Loucy (cell line): ENCODE measurements at regions not wholly inside any gene's neighbourhood (a gene's known extent, or its start where the extent isn't known, plus 50 kb on each side); places are given as distances from the start of the nearest gene placed in this dataset.

Source experiments
- CTCF ChIP-seq: fragments of 200-600 bp; sonication (generic); conservative IDR thresholded peaks from 2 replicates; pipeline ENCODE4 v1.5.1; 2014; ENCODE audit warnings: mild to moderate bottlenecking, antibody characterized with exemption, low read length
- EZH2phosphoT487 ChIP-seq: fragments of 200-600 bp; IDR thresholded peaks from 2 replicates; pipeline ENCODE4 v1.6.1; 2018; ENCODE audit warnings: antibody characterized with exemption, mild to moderate bottlenecking, moderate library complexity, borderline replicate concordance

GRCh38 chr16:65950211-65950610 lies 416.3 kb upstream of the CDH5 start:
- no peak for TF ChIP-seq CTCF
- TF ChIP-seq EZH2phosphoT487, result no peak
